Omental fat pad (tissue), 3 donors: ENCODE measurements at regions not wholly inside any gene's neighbourhood (a gene's known extent, or its start where the extent isn't known, plus 50 kb on each side); places are given as distances from the start of the nearest gene placed in this dataset.

Experiments used
- ATAC-seq: fragments of 150-250 bp; one replicate; pipeline ENCODE4 v1.9.1; 2016; ENCODE audit warnings: mild to moderate bottlenecking, moderate library complexity; ENCODE audit not compliant: low FRiP score
- DNase-seq: peaks from one replicate; pipeline ENCODE4 v3.0.0-alpha.2; 2019; ENCODE audit warnings: low spot score
- TF ChIP-seq, protein P1 (sequence below), 3 donors: fragments of 450-650 bp; IDR thresholded peaks; one replicate each; pipeline ENCODE4 v1.5.1; 2016 to 2017; ENCODE audit warnings: antibody characterized with exemption in 3 of 3, mild to moderate bottlenecking in 3 of 3, moderate library complexity in 2 of 3

DNA sequence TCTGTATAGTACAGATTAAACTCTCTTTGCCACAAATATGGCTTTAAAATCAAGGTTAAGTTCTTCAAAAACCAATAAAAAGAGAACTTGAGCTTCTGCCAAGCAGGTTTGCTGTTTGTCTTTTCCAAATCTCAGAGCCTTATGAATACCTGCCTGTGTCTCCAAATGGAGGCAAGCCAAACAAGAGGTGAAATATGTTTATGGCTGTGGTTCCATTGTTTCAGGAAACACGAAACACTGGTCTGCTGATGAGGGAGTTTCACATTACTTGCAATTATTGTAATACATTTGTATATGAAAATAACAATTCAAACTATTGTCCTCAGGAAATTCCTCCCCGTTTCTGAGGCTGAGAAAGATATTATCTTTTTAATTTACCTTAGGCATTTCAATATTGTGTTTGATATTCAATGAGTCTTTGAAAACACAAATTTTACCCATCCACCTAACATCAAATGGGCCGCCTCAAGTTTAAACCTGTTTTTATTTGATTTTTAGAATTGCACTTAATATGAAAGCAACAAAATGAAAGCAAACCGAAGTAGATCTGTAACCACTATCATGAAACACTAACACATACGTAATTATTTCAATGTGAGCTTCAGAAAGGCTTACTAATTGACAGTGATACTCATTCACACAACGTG, 359.3 kb downstream of the HGF start:
- DNase-seq (no peak), ATAC-seq (no peak)
- TF ChIP-seq, protein P1, sequence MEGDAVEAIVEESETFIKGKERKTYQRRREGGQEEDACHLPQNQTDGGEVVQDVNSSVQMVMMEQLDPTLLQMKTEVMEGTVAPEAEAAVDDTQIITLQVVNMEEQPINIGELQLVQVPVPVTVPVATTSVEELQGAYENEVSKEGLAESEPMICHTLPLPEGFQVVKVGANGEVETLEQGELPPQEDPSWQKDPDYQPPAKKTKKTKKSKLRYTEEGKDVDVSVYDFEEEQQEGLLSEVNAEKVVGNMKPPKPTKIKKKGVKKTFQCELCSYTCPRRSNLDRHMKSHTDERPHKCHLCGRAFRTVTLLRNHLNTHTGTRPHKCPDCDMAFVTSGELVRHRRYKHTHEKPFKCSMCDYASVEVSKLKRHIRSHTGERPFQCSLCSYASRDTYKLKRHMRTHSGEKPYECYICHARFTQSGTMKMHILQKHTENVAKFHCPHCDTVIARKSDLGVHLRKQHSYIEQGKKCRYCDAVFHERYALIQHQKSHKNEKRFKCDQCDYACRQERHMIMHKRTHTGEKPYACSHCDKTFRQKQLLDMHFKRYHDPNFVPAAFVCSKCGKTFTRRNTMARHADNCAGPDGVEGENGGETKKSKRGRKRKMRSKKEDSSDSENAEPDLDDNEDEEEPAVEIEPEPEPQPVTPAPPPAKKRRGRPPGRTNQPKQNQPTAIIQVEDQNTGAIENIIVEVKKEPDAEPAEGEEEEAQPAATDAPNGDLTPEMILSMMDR (IDR thresholded peaks at IDR 0.05) = no peak

DNA sequence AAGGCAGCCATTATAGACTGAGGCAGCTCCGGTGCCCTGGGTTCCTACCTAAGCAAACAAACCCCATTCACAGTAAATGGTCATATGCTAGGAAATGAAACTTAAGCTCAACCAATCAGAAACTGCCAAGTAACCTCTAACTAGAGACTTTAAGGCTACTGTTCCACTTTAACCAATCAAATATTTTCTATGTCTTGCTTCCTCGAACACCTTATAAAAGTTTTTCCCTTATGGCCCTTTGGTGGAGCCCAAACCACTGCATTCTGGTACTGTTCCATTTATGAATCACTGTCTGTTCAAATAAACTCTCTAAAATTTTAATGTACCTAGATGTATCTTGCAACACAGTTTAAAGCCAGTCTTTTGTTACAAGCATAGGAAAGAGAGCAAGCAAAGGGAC, 361.1 kb downstream of the HGF start:
- TF ChIP-seq, protein P1 (IDR thresholded peaks at IDR 0.05) = no peak
- no peak for DNase-seq
- ATAC-seq = no peak

DNA sequence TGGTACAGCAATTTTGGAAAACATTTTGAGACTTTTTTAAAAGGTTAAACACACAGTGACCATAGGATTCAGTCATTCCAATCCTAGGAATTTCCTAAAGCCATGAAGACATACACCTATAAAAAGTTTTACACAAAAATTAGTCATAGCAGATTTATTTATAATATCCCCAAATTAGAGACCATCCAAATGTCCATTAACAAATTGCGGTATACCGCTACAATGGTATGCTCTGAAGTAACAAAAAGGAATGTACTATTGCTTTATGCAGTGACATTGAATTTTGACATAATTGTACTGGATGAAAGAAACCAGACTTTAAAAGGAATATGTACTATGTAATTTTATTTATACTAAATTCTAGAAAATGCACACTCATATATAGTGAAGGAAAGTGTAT, 362.8 kb downstream of the HGF start:
- no peak for ATAC-seq
- TF ChIP-seq, protein P1 (IDR thresholded peaks at IDR 0.05) = no peak
- no peak for DNase-seq

DNA sequence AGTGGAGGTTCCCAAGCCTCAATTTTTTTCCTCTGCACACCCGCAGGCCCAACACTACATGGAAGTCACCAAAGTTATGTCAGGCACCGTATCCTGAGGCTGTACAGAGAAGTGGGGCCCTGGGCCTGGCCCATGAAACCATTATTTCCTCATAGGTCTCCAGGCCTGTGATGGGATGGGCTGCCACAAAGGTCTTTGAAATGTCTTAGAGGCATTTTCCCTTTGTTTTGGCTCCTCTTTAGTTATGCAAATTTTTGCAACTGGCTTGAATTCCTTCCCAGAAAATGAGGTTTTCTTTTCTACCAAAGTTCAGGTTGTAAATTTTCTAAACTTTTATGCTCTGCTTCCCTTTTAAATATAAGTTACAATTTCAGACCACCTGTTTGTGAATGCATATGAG, 365.2 kb downstream of the HGF start:
- no peak for DNase-seq
- no peak for ATAC-seq
- TF ChIP-seq, protein P1 (IDR thresholded peaks at IDR 0.05) = no peak

DNA sequence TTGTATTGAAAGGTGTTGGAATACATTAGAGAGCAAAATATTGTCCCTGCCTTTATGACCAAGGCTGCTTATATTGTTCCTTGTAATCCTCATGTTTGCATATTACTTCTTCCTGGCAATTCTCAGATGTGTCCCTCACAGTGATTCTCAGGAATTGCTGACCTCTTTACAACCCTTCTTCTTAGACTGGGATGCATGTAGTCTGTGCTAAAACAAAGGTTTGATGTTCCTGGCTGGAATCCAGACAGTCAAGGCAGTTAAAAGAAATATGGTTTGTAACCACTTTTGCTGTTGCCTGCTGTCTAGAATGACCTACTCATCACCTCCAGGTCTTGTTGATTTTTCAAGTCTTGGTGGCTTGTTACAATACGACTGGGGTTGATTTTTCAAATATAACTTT, 367.6 kb downstream of the HGF start:
- TF ChIP-seq, protein P1 (IDR thresholded peaks at IDR 0.05) = no peak
- ATAC-seq (no peak), DNase-seq (no peak)

DNA sequence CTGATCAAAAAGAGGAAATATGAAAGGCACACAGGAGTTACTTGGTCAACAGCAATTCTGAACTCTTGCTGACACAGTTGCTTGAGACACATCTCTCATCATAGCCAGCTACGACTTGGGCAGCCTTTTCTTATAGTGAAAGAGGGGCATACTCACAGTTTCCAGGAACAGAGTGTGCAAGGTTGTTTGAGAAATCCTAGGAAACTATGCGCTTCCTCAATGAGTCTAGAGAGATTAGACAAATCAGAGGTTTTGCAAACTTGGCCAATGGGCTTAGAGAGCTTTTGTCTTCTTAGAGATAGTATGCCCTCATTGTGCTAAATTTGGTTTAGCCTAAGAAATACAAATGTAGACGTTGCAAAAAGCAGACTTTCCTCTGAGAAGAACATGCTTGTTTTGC, 370.4 kb downstream of the HGF start:
- ATAC-seq = peak; percentile 48
- TF ChIP-seq, protein P1 (IDR thresholded peaks at IDR 0.05) = no peak

DNA sequence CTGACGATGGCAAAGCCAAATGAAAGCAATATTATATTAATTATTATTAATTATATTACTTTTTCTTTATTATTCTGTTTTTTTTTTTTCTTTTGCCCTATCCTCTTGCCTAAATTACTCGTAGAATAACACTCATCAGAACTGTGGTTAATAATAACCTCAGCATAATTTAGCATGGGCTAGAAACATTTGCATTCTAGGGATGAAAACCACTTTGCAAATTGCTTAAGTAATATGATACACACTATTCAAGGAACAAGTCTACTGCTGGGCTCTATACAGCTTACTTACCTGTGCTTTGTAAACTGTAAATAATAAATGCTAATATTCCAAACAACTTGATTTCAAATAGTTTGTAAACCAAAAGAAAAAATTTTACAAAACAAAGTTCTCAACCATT, 375.8 kb downstream of the HGF start:
- TF ChIP-seq, protein P1 (IDR thresholded peaks at IDR 0.05) = no peak
- DNase-seq (no peak), ATAC-seq (no peak)

More for the DNA sequence above, 370.4 kb downstream of the HGF start:
- no peak for DNase-seq
